ENCODE measurements at regions not wholly inside any gene's neighbourhood (a gene's known extent, or its start where the extent isn't known, plus 50 kb on each side); places are given as distances from the start of the nearest gene placed in this dataset.

- peak overlapping the region; percentile 22; the same call in 1 of the 2 replicates for H3K4me2 ChIP-seq
These were observed 95.5 kb upstream of the COL8A1 start for GRCh38 chr3:99542767-99543518.

DNA sequence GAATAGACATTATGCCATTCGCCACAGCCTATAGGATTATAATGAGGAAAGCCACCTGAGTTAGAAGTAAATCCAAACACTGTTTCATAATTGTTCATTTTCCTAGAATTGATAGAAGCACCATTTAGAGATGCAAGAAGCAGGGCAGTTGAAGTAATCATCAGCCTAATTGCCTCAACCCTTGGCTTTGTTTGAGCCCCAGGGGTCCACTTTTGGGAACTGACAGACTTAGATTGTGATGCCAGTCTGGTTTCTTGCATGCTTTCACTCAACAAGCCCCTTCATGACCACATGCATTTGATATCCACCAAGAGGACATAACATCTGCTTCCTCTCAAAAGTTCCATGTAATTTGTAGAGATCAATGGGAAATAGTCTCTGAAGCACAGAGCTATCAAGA, 97.2 kb upstream of the COL8A1 start:
- TF ChIP-seq CTCF (conservative IDR thresholded peaks at IDR 0.05; ENCODE audit: low read depth, low read length), result no peak
- H2AFZ ChIP-seq (ENCODE audit: low read depth), result no peak overlapping the region
- no peak overlapping the region for H3K27ac ChIP-seq
- H3K9ac ChIP-seq, result no peak overlapping the region
- H3K4me2 ChIP-seq, result no peak overlapping the region
- H3K4me3 ChIP-seq (IDR thresholded peaks at IDR 0.05; ENCODE audit: insufficient read depth, low read depth, low read length), result no peak overlapping the region
- H3K27me3 ChIP-seq (ENCODE audit: insufficient read depth, low read depth), result no peaks in the 10 kb centered on the region
- H4K20me1 ChIP-seq (ENCODE audit: insufficient read depth), result no peaks in the 10 kb centered on the region
- no peaks in the 10 kb centered on the region for H3K79me2 ChIP-seq (ENCODE audit: insufficient read depth, low read depth)
- peaks cover 19% of the 10 kb centered on the region for H3K4me1 ChIP-seq (ENCODE audit: low read depth, poor library complexity, severe bottlenecking)
- H3K36me3 ChIP-seq (ENCODE audit: insufficient read depth), result no peaks in the 10 kb centered on the region

More at GRCh38 chr3:99542767-99543518, 95.5 kb upstream of the COL8A1 start:
- H3K4me1 ChIP-seq (ENCODE audit: low read depth, poor library complexity, severe bottlenecking), result peaks cover 20% of the 10 kb centered on the region
- H3K36me3 ChIP-seq (ENCODE audit: insufficient read depth), result no peaks in the 10 kb centered on the region
- H4K20me1 ChIP-seq (ENCODE audit: insufficient read depth), result no peaks in the 10 kb centered on the region
- peak overlapping the region; percentile 39; the same call in 1 of the 2 replicates for H2AFZ ChIP-seq (ENCODE audit: low read depth)
- H3K27me3 ChIP-seq (ENCODE audit: insufficient read depth, low read depth), result no peaks in the 10 kb centered on the region
- H3K79me2 ChIP-seq (ENCODE audit: insufficient read depth, low read depth), result no peaks in the 10 kb centered on the region
- no peak for TF ChIP-seq CTCF (conservative IDR thresholded peaks at IDR 0.05; ENCODE audit: low read depth, low read length)
- H3K9ac ChIP-seq, result no peak overlapping the region
- no peak overlapping the region for H3K4me3 ChIP-seq (IDR thresholded peaks at IDR 0.05; ENCODE audit: insufficient read depth, low read depth, low read length)
- H3K27ac ChIP-seq, result no peak overlapping the region

DNA sequence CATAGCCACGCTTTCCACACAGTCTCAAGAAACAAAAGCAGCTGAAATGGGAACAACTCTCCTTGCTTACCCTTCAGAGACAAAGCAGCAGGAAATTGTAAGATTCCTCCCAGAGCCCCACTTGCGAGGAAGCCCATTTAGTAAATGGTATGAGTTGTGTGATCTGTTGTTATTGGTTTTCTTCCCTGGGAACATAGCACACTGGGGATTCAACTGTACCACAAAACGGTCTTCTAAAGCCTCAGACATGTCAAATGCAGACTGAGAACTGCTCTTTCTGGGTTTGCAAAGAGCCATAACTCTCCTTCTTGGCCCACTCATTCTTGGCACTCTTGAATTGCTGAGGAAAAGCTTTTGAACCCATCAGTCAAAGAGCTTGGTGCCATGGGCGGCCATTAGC, 101.0 kb upstream of the COL8A1 start:
- no peak overlapping the region for H3K27ac ChIP-seq

GRCh38 chr3:99536555-99537314, 101.7 kb upstream of the COL8A1 start:
- TF ChIP-seq CTCF (conservative IDR thresholded peaks at IDR 0.05; ENCODE audit: low read depth, low read length), result no peak
- Histone ChIP-seq H2AFZ (ENCODE audit: low read depth) (no peak overlapping the region), H4K20me1 (ENCODE audit: insufficient read depth) (no peaks in the 10 kb centered on the region)

More for the DNA sequence above, 101.0 kb upstream of the COL8A1 start:
- no peak for TF ChIP-seq CTCF (conservative IDR thresholded peaks at IDR 0.05; ENCODE audit: low read depth, low read length)
- Histone ChIP-seq H3K4me2 (no peak overlapping the region), H3K27me3 (ENCODE audit: insufficient read depth, low read depth) (no peaks in the 10 kb centered on the region), H3K36me3 (ENCODE audit: insufficient read depth) (no peaks in the 10 kb centered on the region), H3K79me2 (ENCODE audit: insufficient read depth, low read depth) (no peaks in the 10 kb centered on the region), H3K9ac (no peak overlapping the region), H4K20me1 (ENCODE audit: insufficient read depth) (no peaks in the 10 kb centered on the region), H2AFZ (ENCODE audit: low read depth) (no peak overlapping the region), H3K4me3 (IDR thresholded peaks at IDR 0.05; ENCODE audit: insufficient read depth, low read depth, low read length) (no peak overlapping the region), H3K4me1 (ENCODE audit: low read depth, poor library complexity, severe bottlenecking) (peaks cover 2% of the 10 kb centered on the region)

More at GRCh38 chr3:99536555-99537314, 101.7 kb upstream of the COL8A1 start:
- H3K4me3 ChIP-seq (IDR thresholded peaks at IDR 0.05; ENCODE audit: insufficient read depth, low read depth, low read length), result no peak overlapping the region
- no peak overlapping the region for H3K4me2 ChIP-seq
- H3K27ac ChIP-seq, result no peak overlapping the region
- no peaks in the 10 kb centered on the region for H3K27me3 ChIP-seq (ENCODE audit: insufficient read depth, low read depth)
- no peaks in the 10 kb centered on the region for H3K79me2 ChIP-seq (ENCODE audit: insufficient read depth, low read depth)
- no peaks in the 10 kb centered on the region for H3K4me1 ChIP-seq (ENCODE audit: low read depth, poor library complexity, severe bottlenecking)
- H3K9ac ChIP-seq, result no peak overlapping the region
- no peaks in the 10 kb centered on the region for H3K36me3 ChIP-seq (ENCODE audit: insufficient read depth)
